NT2/D1 (cell line): ENCODE measurements at regions not wholly inside any gene's neighbourhood (a gene's known extent, or its start where the extent isn't known, plus 50 kb on each side); places are given as distances from the start of the nearest gene placed in this dataset.

Experiments
- DNase-seq: peaks from one replicate; pipeline ENCODE4 v3.0.0-alpha.2; 2011; ENCODE audit warnings: low read depth, low spot score
- H3K27me3 ChIP-seq: 2 replicates; pipeline ENCODE4 v1.6.0; 2011; ENCODE audit warnings: mild to moderate bottlenecking; ENCODE audit not compliant: insufficient read length, insufficient read depth
- H3K36me3 ChIP-seq: 2 replicates; pipeline ENCODE4 v1.6.1; 2011; ENCODE audit warnings: mild to moderate bottlenecking, low read length, mixed read lengths; ENCODE audit not compliant: insufficient read depth, insufficient read length
- H3K4me1 ChIP-seq: 2 replicates; pipeline ENCODE4 v1.5.1; 2011; ENCODE audit not compliant: insufficient read depth, insufficient read length
- H3K4me3 ChIP-seq: 2 replicates; pipeline ENCODE4 v1.5.1; 2011; ENCODE audit warnings: low read depth; ENCODE audit not compliant: insufficient read length
- H3K9ac ChIP-seq: 2 replicates; pipeline ENCODE4 v1.6.0; 2011; ENCODE audit warnings: low read depth; ENCODE audit not compliant: insufficient read length
- H3K9me3 ChIP-seq: 2 replicates; pipeline ENCODE4 v1.5.1; 2011; ENCODE audit warnings: mild to moderate bottlenecking, low read length; ENCODE audit not compliant: insufficient read depth
- SUZ12 ChIP-seq: IDR thresholded peaks from 2 replicates; pipeline ENCODE4 v1.6.1; 2011; ENCODE audit not compliant: insufficient read length, insufficient read depth; ENCODE audit errors: extremely low read depth
- YY1 ChIP-seq: IDR thresholded peaks from 2 replicates; pipeline ENCODE4 v1.6.1; 2011; ENCODE audit not compliant: insufficient read length, insufficient read depth
- ZNF274 ChIP-seq: IDR thresholded peaks from 2 replicates; pipeline ENCODE4 v1.6.1; 2011; ENCODE audit warnings: mild to moderate bottlenecking, low read depth, low read length

DNA sequence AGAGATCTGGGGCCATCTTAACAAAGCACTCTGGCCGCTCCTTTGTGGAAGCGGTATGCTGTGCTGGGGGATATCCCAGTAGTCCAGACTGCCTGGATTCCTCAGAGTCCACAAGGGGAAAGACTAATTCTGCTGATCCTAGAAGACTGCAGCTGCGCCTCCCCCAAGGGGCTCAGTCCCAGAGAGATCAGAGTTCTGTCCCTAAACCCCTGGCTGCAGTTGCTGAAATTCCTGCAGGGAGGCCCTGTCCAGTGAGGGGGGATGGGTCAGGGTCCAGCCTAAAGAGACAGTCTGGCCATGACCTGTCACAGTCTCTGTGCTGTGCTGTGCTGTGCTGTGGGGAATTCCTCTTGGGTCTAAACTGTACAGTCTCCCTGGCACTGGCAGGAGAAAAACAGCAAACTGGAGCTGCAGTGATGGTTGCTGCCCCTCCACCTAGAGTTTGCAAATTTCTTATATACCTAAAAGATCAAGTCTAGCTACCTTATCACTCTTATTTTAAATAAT, 575.1 kb upstream of the UBE2E2 start:
- Histone ChIP-seq H3K36me3 (no peaks in the 10 kb centered on the region), H3K4me1 (no peaks in the 10 kb centered on the region), H3K9ac (no peak overlapping the region), H3K9me3 (no peaks in the 10 kb centered on the region), H3K27me3 (no peaks in the 10 kb centered on the region), H3K4me3 (no peak overlapping the region)
- TF ChIP-seq SUZ12 (no peak), YY1 (no peak), ZNF274 (no peak)
- DNase-seq, result no peak

DNA sequence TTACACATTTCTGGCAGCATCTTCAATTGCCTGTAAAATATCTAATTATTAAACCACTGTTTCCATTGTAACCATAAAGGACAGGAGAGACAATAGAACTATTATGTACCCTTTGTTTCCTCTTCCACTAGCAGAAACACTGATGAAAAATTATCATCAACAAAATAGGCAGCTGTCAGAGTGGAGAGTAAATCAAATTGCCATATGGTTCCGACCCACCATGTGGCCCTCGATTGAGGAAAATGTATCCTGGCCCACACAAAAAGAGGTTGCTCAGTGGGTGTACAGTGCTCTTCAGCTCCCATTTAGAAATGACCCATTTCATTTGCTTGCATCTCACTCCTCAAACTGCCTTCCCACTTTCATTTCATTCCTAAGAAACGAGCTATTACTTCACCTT, 570.6 kb upstream of the UBE2E2 start:
- Histone ChIP-seq H3K9me3 (no peaks in the 10 kb centered on the region), H3K36me3 (no peaks in the 10 kb centered on the region), H3K4me1 (no peaks in the 10 kb centered on the region), H3K4me3 (no peak overlapping the region), H3K27me3 (no peaks in the 10 kb centered on the region), H3K9ac (no peak overlapping the region)
- no peak for TF ChIP-seq YY1
- no peak for DNase-seq

DNA sequence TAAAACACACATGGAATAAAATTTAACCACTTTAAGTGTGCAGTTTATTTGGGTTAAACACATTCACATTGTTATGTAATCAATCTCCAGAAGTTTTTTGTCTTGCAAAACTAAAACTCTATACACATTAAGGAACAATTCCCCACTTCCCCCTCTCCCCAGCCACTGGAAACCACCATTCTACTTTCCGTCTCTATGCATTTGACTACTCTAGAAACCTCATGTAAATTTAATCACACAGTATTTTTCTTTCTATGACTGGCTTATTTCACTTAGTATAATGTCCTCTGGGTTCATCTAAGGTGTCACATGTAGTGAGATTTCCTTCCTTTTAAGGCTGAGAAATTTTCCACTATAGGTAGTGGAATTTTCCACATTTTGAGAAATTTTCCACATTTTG, 568.7 kb upstream of the UBE2E2 start:
- H3K36me3 ChIP-seq, result no peaks in the 10 kb centered on the region
- H3K27me3 ChIP-seq, result no peaks in the 10 kb centered on the region
- DNase-seq, result no peak
- no peak overlapping the region for H3K4me3 ChIP-seq
- TF ChIP-seq YY1, result no peak
- no peak for TF ChIP-seq SUZ12
- no peak for TF ChIP-seq ZNF274
- H3K9ac ChIP-seq, result no peak overlapping the region
- no peaks in the 10 kb centered on the region for H3K4me1 ChIP-seq
- no peaks in the 10 kb centered on the region for H3K9me3 ChIP-seq

DNA sequence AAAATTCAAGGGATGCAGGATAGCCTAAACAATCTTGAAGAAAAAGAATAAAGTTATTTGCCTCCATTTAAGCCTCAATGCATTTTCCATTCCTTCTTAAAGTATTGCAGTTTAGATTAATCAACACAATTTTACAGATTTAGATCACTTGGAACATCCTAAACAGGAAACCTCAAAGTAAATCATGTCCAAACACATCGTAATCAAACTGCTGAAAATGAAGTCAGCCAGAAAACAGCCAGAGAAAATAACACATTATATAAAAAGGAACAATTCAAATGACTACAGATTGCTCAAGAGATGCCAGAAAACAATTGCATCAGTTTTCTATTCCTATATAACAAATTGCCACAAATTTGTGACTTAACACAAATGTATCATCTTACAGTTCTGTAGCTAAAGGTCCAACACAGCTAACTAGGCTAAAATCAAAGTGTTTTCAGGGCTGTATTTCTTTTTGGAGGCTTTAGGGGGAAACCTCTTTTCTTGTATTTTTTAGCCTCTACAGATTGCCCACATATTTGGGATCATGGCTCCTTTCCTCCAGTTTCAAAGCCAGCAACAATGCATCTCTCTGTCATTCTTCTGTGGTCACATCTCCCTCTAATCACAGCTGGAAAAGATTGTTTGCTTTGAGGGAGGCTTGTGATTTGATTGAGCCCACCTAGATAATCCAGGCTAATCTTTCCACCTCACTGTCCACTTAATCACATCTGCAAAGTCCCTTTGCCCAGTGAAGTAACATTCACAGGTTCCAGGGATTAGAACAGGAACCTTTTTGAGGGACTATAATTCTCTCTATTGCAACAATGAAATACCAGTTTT, 543.3 kb upstream of the UBE2E2 start:
- H3K4me3 ChIP-seq, result no peak overlapping the region
- no peaks in the 10 kb centered on the region for H3K36me3 ChIP-seq
- no peaks in the 10 kb centered on the region for H3K27me3 ChIP-seq
- H3K9me3 ChIP-seq, result no peaks in the 10 kb centered on the region
- no peak overlapping the region for H3K9ac ChIP-seq
- DNase-seq, result no peak
- no peak for TF ChIP-seq ZNF274
- TF ChIP-seq YY1, result no peak
- TF ChIP-seq SUZ12, result no peak
- no peaks in the 10 kb centered on the region for H3K4me1 ChIP-seq

DNA sequence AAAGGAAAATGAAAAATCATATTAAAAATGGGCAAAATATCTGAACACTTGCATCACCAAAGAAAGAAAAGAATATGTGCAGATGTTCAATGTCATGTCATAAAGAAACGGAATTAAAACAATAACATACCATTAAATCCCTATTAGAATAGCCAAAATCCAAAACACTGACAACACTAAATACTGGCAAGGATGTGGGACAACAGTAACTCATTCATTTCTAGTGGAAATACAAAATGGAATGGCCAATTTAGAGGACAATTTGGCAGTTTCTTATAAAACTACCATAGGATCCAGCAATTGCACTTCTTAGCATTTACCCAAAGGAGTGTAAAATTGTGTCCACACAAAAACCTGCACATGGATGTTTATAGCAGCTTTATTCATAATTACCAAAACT, 542.5 kb upstream of the UBE2E2 start:
- no peak overlapping the region for H3K4me3 ChIP-seq
- DNase-seq, result no peak
- H3K27me3 ChIP-seq, result no peaks in the 10 kb centered on the region

DNA sequence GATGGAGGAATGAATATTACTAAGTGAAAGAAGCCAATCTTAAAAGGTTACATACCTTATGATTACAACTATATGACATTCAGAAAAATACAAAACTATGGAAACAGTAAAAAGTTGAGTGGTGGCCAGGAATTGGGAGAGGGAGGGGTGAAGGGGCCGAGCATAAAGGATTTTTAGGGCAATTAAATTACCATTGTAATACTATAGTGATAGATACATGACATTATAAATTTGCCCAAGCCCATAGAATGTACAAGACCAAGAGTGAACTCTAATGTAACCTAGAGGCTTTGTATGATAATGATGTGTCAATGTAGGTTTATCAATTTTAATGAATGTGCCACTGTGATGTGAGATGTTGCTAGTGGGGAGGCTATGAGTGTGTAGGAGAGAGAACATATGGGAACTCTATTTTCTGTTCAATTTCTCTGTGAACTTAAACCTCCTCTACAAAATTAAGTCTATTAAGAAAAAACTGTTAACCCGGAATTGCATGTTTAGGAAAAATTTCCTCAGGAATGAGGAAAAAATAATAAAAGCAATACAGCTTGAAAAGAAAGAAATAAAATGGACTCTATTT, 541.9 kb upstream of the UBE2E2 start:
- Histone ChIP-seq H3K36me3 (no peaks in the 10 kb centered on the region), H3K4me1 (no peaks in the 10 kb centered on the region), H3K27me3 (no peaks in the 10 kb centered on the region), H3K4me3 (no peak overlapping the region), H3K9ac (no peak overlapping the region), H3K9me3 (no peaks in the 10 kb centered on the region)
- DNase-seq, result no peak
- TF ChIP-seq ZNF274, result no peak
- TF ChIP-seq SUZ12, result no peak
- TF ChIP-seq YY1, result no peak

More for the DNA sequence above, 542.5 kb upstream of the UBE2E2 start:
- Histone ChIP-seq H3K36me3 (no peaks in the 10 kb centered on the region), H3K9ac (no peak overlapping the region), H3K9me3 (no peaks in the 10 kb centered on the region), H3K4me1 (no peaks in the 10 kb centered on the region)
- TF ChIP-seq ZNF274, result no peak
- no peak for TF ChIP-seq YY1
- TF ChIP-seq SUZ12, result no peak

DNA sequence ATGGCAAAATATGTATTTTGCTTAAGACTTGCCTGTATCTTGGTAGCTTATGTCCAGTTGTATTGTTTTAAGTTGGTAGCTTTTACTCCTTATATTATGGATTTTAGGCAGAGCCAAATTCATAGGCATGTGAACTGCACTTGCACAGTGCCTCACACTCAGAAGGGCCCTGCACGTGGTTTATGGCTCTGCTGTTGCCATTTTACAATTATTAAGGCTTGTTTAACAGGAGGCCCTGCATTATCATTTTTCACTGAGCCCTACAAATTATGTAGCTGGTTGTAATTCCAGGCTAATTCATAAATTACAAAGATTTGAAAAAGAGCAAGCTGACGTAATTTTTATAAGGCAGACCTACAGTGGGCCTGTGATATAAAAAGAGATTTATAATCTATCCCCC, 537.6 kb upstream of the UBE2E2 start:
- H3K27me3 ChIP-seq, result no peaks in the 10 kb centered on the region
- H3K9ac ChIP-seq, result no peak overlapping the region
- no peak for DNase-seq
- no peak overlapping the region for H3K4me3 ChIP-seq
- H3K36me3 ChIP-seq, result no peaks in the 10 kb centered on the region
- TF ChIP-seq SUZ12 (no peak), ZNF274 (no peak), YY1 (no peak)
- H3K9me3 ChIP-seq, result no peaks in the 10 kb centered on the region
- H3K4me1 ChIP-seq, result no peaks in the 10 kb centered on the region
